ENCODE measurements at regions not wholly inside any gene's neighbourhood (a gene's known extent, or its start where the extent isn't known, plus 50 kb on each side); places are given as distances from the start of the nearest gene placed in this dataset.

DNA sequence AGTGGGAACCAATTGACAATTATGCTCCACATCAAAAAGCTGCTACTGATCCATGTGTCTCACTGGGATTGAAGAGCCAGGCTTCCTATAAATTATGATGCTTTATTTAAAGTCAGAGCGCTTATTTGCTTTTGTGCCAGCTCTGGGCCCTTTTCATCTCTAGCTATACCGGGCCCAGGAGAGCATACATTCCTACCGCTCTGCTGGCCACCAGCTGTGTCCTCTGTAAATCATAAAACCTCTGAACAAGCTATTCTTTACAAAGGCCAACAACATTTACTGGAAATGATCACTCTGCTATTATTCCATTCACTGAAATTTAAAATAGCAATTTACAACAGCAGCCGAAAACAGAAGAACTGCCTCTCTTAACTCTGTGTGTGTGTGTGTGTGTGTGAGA, 86.6 kb downstream of the ZNF608 start:
- ATAC-seq, result no peak
- no peak for TF ChIP-seq SNAI2 (CRISPR knock-in tag; IDR thresholded peaks at IDR 0.05)
- no peak for TF ChIP-seq ARNTL (CRISPR knock-in tag; IDR thresholded peaks at IDR 0.05; ENCODE audit: borderline replicate concordance, low read depth)
- no peak for TF ChIP-seq BACH2 (CRISPR knock-in tag; IDR thresholded peaks at IDR 0.05; ENCODE audit: borderline replicate concordance)

DNA sequence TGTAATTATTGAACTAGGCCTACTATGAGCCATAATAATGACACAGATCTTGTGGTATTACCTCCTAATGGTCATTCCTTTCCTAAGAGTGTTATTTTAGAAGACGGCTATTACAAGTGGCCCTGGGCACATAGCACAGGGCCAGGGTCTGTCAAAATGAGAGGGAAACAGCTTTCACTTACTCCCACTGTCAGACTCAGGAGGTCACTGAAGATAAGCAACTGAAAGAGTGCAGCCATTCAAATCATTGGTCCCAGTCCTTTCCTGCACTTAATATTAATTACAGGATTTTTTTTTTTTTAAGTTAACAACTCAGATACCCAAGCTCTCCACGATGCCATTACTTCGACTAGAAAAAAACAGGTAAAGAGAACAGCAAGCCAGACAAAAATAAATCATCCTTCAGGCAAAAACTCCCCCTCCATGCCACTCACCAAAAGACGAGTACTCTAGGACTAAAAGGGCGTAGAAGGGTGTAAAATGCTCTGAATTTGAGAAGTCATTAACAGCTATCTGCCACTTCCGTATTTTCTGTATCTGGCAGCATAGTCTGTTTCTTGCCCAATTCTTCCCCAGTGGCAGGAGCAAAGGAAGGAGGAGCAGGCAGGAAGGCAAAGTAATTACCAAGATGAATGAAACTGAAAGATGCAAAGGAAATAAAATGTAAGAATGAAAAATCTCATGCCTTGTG, 87.4 kb downstream of the ZNF608 start:
- no peak for ATAC-seq
- TF ChIP-seq TOX (CRISPR knock-in tag; IDR thresholded peaks at IDR 0.05; ENCODE audit: borderline replicate concordance) (no peak), SNAI2 (CRISPR knock-in tag; IDR thresholded peaks at IDR 0.05) (no peak), GLIS3 (CRISPR knock-in tag; IDR thresholded peaks at IDR 0.05) (no peak), BACH2 (CRISPR knock-in tag; IDR thresholded peaks at IDR 0.05; ENCODE audit: borderline replicate concordance) (no peak)
- TF ChIP-seq, protein P1, sequence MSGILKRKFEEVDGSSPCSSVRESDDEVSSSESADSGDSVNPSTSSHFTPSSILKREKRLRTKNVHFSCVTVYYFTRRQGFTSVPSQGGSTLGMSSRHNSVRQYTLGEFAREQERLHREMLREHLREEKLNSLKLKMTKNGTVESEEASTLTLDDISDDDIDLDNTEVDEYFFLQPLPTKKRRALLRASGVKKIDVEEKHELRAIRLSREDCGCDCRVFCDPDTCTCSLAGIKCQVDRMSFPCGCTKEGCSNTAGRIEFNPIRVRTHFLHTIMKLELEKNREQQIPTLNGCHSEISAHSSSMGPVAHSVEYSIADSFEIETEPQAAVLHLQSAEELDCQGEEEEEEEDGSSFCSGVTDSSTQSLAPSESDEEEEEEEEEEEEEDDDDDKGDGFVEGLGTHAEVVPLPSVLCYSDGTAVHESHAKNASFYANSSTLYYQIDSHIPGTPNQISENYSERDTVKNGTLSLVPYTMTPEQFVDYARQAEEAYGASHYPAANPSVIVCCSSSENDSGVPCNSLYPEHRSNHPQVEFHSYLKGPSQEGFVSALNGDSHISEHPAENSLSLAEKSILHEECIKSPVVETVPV (CRISPR knock-in tag; IDR thresholded peaks at IDR 0.05), result no peak

DNA sequence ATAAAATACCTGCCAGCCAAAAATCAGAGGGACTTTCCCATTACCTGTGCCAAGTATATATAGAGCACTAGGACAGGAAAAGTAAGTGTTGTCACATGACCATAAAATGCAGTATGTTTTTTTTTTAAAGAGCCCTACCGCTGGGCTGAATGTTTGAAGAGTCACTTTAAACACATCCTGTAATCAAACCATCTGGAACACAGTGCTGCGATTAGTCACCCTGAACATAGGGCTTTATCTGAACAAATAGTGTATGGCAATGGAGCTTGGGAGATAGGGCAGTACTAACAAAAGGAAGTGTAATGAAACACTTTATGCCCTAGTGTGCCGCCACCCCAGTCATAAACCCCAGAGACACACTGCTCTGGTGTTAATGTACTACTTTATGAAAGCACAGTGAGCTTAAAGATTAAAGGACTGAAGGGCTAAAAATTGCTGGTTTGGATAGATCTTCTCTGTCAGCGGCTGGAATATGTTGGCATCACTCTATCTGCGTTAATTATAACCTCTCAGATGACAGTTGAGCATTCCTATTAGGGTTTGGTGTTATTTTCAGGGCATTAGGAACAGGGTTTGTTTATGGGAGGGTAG, 90.4 kb downstream of the ZNF608 start:
- peak; percentile 45 for ATAC-seq
- TF ChIP-seq TOX (CRISPR knock-in tag; IDR thresholded peaks at IDR 0.05; ENCODE audit: borderline replicate concordance), result no peak
- TF ChIP-seq ISL1 (CRISPR knock-in tag; IDR thresholded peaks at IDR 0.05), result peak; percentile 40; the same call in 1 of the 2 replicates

DNA sequence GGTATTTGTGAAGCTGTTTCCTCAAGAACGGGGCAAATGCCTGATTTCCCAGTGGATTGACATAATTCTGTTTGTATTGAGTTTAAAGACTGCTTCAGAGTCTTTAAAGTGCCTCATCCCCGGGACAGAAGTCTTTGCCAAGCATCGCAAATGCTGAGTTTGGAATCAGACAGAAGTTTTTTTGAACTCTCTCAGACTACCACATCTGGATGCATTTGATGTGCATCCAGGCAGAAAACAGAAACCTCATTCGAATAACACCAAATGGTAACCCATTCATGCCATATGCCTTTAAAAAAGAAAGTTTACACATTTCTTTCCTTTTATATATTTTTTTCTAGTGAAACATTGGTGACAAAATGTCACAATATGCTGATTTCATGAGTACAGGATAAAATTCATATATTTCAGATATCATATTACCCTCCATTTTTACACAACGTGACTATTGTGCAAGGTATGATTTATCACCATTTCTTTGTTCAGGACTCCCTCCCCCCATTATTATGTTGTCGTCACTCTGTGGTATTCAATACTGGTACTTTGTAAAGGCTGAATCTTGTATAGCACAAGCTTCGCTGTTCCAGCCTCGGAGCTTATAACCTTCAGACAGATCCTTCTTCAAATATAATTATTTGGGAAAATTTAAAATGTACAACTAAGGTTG, 91.1 kb downstream of the ZNF608 start:
- ATAC-seq, result no peak
- TF ChIP-seq, protein P2, sequence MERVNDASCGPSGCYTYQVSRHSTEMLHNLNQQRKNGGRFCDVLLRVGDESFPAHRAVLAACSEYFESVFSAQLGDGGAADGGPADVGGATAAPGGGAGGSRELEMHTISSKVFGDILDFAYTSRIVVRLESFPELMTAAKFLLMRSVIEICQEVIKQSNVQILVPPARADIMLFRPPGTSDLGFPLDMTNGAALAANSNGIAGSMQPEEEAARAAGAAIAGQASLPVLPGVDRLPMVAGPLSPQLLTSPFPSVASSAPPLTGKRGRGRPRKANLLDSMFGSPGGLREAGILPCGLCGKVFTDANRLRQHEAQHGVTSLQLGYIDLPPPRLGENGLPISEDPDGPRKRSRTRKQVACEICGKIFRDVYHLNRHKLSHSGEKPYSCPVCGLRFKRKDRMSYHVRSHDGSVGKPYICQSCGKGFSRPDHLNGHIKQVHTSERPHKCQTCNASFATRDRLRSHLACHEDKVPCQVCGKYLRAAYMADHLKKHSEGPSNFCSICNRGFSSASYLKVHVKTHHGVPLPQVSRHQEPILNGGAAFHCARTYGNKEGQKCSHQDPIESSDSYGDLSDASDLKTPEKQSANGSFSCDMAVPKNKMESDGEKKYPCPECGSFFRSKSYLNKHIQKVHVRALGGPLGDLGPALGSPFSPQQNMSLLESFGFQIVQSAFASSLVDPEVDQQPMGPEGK (CRISPR knock-in tag; IDR thresholded peaks at IDR 0.05; ENCODE audit: borderline replicate concordance), result no peak
- TF ChIP-seq SNAI2 (CRISPR knock-in tag; IDR thresholded peaks at IDR 0.05), result no peak
- no peak for TF ChIP-seq ISL1 (CRISPR knock-in tag; IDR thresholded peaks at IDR 0.05)
- TF ChIP-seq RARB (CRISPR knock-in tag; IDR thresholded peaks at IDR 0.05), result no peak
- no peak for TF ChIP-seq OSR1 (CRISPR knock-in tag; IDR thresholded peaks at IDR 0.05)
- TF ChIP-seq ZNF8 (CRISPR knock-in tag; IDR thresholded peaks at IDR 0.05), result no peak
- no peak for TF ChIP-seq TOX (CRISPR knock-in tag; IDR thresholded peaks at IDR 0.05; ENCODE audit: borderline replicate concordance)
- TF ChIP-seq ARNTL (CRISPR knock-in tag; IDR thresholded peaks at IDR 0.05; ENCODE audit: borderline replicate concordance, low read depth), result no peak
- TF ChIP-seq ZFP30 (CRISPR knock-in tag; IDR thresholded peaks at IDR 0.05), result no peak

DNA sequence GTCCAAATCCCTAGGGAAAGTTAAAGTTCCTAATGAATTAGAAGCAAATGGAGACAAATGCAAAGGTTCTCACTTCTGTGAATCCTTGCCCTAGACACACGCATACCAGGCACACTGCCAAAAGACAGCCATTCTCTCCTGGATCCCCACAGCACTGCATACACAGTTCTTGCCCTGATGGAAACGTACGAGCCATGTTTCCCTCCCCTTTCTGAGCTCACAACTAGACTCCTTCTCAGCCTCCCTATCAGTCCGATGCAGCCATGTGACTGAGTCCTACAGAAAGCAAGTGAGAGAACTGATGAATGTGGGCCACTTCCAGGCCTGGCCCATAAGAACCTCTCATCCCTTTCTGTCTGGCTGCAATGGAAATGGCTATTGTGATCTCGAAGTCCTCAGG, 92.0 kb downstream of the ZNF608 start:
- ATAC-seq, result no peak
- TF ChIP-seq BACH2 (CRISPR knock-in tag; IDR thresholded peaks at IDR 0.05; ENCODE audit: borderline replicate concordance) (no peak), SNAI2 (CRISPR knock-in tag; IDR thresholded peaks at IDR 0.05) (no peak), GLIS3 (CRISPR knock-in tag; IDR thresholded peaks at IDR 0.05) (no peak), ZNF8 (CRISPR knock-in tag; IDR thresholded peaks at IDR 0.05) (no peak), TOX (CRISPR knock-in tag; IDR thresholded peaks at IDR 0.05; ENCODE audit: borderline replicate concordance) (no peak), PPARA (CRISPR knock-in tag; IDR thresholded peaks at IDR 0.05; ENCODE audit: borderline replicate concordance) (no peak), ZFP3 (CRISPR knock-in tag; IDR thresholded peaks at IDR 0.05) (no peak), RARB (CRISPR knock-in tag; IDR thresholded peaks at IDR 0.05) (no peak), OSR1 (CRISPR knock-in tag; IDR thresholded peaks at IDR 0.05) (no peak), ZNF565 (CRISPR knock-in tag; conservative IDR thresholded peaks at IDR 0.05; ENCODE audit: low read depth) (no peak), ARNTL (CRISPR knock-in tag; IDR thresholded peaks at IDR 0.05; ENCODE audit: borderline replicate concordance, low read depth) (no peak), ZC3H10 (CRISPR knock-in tag; IDR thresholded peaks at IDR 0.05) (no peak)
- TF ChIP-seq, protein P3, sequence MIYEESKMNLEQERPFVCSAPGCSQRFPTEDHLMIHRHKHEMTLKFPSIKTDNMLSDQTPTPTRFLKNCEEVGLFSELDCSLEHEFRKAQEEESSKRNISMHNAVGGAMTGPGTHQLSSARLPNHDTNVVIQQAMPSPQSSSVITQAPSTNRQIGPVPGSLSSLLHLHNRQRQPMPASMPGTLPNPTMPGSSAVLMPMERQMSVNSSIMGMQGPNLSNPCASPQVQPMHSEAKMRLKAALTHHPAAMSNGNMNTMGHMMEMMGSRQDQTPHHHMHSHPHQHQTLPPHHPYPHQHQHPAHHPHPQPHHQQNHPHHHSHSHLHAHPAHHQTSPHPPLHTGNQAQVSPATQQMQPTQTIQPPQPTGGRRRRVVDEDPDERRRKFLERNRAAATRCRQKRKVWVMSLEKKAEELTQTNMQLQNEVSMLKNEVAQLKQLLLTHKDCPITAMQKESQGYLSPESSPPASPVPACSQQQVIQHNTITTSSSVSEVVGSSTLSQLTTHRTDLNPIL (CRISPR knock-in tag; IDR thresholded peaks at IDR 0.05; ENCODE audit: low read depth), result no peak
- TF ChIP-seq, protein P1 (CRISPR knock-in tag; IDR thresholded peaks at IDR 0.05), result no peak
- TF ChIP-seq, protein P2 (CRISPR knock-in tag; IDR thresholded peaks at IDR 0.05; ENCODE audit: borderline replicate concordance), result no peak
- TF ChIP-seq, protein P4, sequence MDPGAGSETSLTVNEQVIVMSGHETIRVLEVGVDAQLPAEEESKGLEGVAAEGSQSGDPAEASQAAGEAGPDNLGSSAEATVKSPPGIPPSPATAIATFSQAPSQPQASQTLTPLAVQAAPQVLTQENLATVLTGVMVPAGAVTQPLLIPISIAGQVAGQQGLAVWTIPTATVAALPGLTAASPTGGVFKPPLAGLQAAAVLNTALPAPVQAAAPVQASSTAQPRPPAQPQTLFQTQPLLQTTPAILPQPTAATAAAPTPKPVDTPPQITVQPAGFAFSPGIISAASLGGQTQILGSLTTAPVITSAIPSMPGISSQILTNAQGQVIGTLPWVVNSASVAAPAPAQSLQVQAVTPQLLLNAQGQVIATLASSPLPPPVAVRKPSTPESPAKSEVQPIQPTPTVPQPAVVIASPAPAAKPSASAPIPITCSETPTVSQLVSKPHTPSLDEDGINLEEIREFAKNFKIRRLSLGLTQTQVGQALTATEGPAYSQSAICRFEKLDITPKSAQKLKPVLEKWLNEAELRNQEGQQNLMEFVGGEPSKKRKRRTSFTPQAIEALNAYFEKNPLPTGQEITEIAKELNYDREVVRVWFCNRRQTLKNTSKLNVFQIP (CRISPR knock-in tag; IDR thresholded peaks at IDR 0.05; ENCODE audit: borderline replicate concordance, low read depth), result no peak
